Upper lobe of left lung (tissue), 4 donors: ENCODE measurements at regions not wholly inside any gene's neighbourhood (a gene's known extent, or its start where the extent isn't known, plus 50 kb on each side); places are given as distances from the start of the nearest gene placed in this dataset.

Source experiments
- CTCF ChIP-seq, 6 experiments: fragments of 450-650 bp in 4 of 6; fragments of 200-600 bp in 2 of 6; sonication (generic) in 2 of 6; IDR thresholded peaks; one replicate each; pipeline ENCODE4 v1.5.1; 2016 to 2019; ENCODE audit warnings: antibody characterized with exemption in 6 of 6
- POLR2AphosphoS5 ChIP-seq, 2 donors: sonication (generic); formaldehyde crosslinking; IDR thresholded peaks; one replicate each; pipeline ENCODE4 v1.5.1; 2017; ENCODE audit warnings: antibody characterized with exemption in 2 of 2

GRCh38 chr10:92768104-92768503 lies 78.3 kb downstream of the HHEX start:
- TF ChIP-seq POLR2AphosphoS5 (IDR thresholded peaks at IDR 0.05), result no peak
- TF ChIP-seq CTCF (IDR thresholded peaks at IDR 0.05), result no peak
